ENCODE measurements at regions not wholly inside any gene's neighbourhood (a gene's known extent, or its start where the extent isn't known, plus 50 kb on each side); places are given as distances from the start of the nearest gene placed in this dataset.

DNA sequence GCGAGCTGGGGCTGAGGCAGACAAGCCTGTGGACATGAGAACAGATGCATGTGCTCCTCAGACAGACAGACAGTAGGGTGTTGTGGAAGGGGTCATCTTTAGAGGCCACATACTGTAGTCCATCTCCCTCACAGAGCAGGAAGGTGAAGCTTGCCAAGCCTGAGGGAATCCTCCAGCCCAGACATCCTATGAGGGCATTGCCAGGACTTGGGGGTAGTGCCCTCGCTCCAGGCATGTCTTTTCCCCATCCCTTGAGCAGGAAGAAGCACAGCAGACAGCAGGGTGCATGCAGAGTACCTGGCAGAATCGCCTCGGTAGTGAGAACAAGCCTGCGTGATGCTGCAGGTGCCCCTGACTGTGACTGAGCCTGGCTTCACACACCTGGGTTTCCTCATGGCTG, 66.5 kb upstream of the CLDN5 start:
- TF ChIP-seq, protein P1, sequence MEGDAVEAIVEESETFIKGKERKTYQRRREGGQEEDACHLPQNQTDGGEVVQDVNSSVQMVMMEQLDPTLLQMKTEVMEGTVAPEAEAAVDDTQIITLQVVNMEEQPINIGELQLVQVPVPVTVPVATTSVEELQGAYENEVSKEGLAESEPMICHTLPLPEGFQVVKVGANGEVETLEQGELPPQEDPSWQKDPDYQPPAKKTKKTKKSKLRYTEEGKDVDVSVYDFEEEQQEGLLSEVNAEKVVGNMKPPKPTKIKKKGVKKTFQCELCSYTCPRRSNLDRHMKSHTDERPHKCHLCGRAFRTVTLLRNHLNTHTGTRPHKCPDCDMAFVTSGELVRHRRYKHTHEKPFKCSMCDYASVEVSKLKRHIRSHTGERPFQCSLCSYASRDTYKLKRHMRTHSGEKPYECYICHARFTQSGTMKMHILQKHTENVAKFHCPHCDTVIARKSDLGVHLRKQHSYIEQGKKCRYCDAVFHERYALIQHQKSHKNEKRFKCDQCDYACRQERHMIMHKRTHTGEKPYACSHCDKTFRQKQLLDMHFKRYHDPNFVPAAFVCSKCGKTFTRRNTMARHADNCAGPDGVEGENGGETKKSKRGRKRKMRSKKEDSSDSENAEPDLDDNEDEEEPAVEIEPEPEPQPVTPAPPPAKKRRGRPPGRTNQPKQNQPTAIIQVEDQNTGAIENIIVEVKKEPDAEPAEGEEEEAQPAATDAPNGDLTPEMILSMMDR (IDR thresholded peaks at IDR 0.05) = no peak
- Mint-ChIP-seq H3K27me3 (ENCODE audit: low read depth in 2 of 2) (no peaks in the 10 kb centered on the region), H3K27ac (no peak overlapping the region), H3K9me3 (no peaks in the 10 kb centered on the region), H3K36me3 (no peaks in the 10 kb centered on the region), H3K4me1 (no peaks in the 10 kb centered on the region), H3K4me3 (no peak overlapping the region)
- Histone ChIP-seq H3K9me3 (ENCODE audit: control insufficient read depth, insufficient read depth, low read length) (no peaks in the 10 kb centered on the region), H3K36me3 (ENCODE audit: control insufficient read depth, insufficient read depth, low read length) (no peaks in the 10 kb centered on the region), H3K27me3 (ENCODE audit: control insufficient read depth, insufficient read depth, low read length) (no peaks in the 10 kb centered on the region), H3K4me3 (ENCODE audit: low read length) (no peak overlapping the region), H3K4me1 (ENCODE audit: control insufficient read depth, insufficient read depth, low read length) (no peaks in the 10 kb centered on the region), H3K27ac (ENCODE audit: low read length) (no peak overlapping the region)
- intact Hi-C loops (cut with micrococcal nuclease) = no loop called here
- no peak for DNase-seq
- WGBS (ENCODE audit: insufficient coverage) = 91% methylated on average over 5 of the region's 5 CpGs
- ATAC-seq = no peak

DNA sequence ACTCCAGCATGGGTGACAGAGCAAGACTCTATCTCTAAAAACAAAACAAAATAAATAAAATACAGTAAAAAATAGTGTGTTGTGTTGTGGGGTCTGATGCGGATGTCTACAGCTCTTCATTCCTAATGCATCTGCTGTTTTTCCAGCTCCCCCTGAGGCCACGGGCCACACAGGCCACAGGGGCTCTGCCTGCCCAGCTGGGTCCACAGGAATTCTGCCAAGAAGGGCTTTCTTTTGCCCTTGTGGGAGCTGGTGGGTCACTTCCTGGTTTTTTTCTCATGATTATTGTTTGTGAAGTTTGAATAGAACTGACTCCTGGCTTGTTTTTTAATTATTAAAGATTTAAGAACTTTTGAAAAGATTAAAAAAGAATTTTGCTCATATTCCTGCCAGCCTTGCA, 67.4 kb upstream of the CLDN5 start:
- TF ChIP-seq, protein P1 (IDR thresholded peaks at IDR 0.05) = no peak
- no peaks in the 10 kb centered on the region for H3K9me3 ChIP-seq (ENCODE audit: control insufficient read depth, insufficient read depth, low read length)
- DNase-seq (no peak), ATAC-seq (no peak)
- Mint-ChIP-seq H3K36me3 (no peaks in the 10 kb centered on the region), H3K4me1 (no peaks in the 10 kb centered on the region), H3K27me3 (ENCODE audit: low read depth in 2 of 2) (no peaks in the 10 kb centered on the region), H3K27ac (no peak overlapping the region), H3K9me3 (no peaks in the 10 kb centered on the region), H3K4me3 (no peak overlapping the region)
- intact Hi-C loops (cut with micrococcal nuclease) = no loop called here
- no peaks in the 10 kb centered on the region for H3K27me3 ChIP-seq (ENCODE audit: control insufficient read depth, insufficient read depth, low read length)
- H3K4me3 ChIP-seq (ENCODE audit: low read length) = no peak overlapping the region
- H3K27ac ChIP-seq (ENCODE audit: low read length) = no peak overlapping the region
- WGBS (ENCODE audit: insufficient coverage) = 88% methylated on average over 2 of the region's 2 CpGs
- H3K36me3 ChIP-seq (ENCODE audit: control insufficient read depth, insufficient read depth, low read length) = no peaks in the 10 kb centered on the region
- no peaks in the 10 kb centered on the region for H3K4me1 ChIP-seq (ENCODE audit: control insufficient read depth, insufficient read depth, low read length)

DNA sequence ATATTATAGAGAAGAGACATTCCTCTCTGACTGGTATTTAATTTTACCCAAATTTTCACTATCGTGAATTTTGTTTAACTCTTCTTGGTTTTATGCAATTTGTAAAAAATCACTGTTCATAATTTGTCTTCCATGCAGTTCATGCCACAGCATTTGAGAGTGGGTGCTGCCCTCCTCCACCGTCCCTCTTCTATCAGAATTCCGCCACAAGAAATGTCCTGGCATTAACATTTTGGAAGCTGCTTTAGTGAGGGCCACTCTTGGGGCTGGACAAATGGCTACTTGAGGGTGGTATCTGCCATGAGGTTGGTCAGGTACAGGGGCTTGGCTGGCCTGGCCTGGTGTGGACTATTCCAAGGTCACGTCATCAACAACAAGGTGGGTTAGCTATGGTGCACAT, 68.3 kb upstream of the CLDN5 start:
- Mint-ChIP-seq H3K9me3 (no peaks in the 10 kb centered on the region), H3K36me3 (no peaks in the 10 kb centered on the region), H3K4me3 (no peak overlapping the region), H3K4me1 (no peaks in the 10 kb centered on the region), H3K27me3 (ENCODE audit: low read depth in 2 of 2) (no peaks in the 10 kb centered on the region), H3K27ac (no peak overlapping the region)
- intact Hi-C loops (cut with micrococcal nuclease) = no loop called here
- Histone ChIP-seq H3K4me3 (ENCODE audit: low read length) (no peak overlapping the region), H3K27me3 (ENCODE audit: control insufficient read depth, insufficient read depth, low read length) (no peaks in the 10 kb centered on the region), H3K27ac (ENCODE audit: low read length) (no peak overlapping the region), H3K4me1 (ENCODE audit: control insufficient read depth, insufficient read depth, low read length) (peaks cover 5% of the 10 kb centered on the region), H3K36me3 (ENCODE audit: control insufficient read depth, insufficient read depth, low read length) (no peaks in the 10 kb centered on the region), H3K9me3 (ENCODE audit: control insufficient read depth, insufficient read depth, low read length) (no peaks in the 10 kb centered on the region)
- ATAC-seq (no peak), DNase-seq (no peak)
- WGBS (ENCODE audit: insufficient coverage) = 96% methylated on average over 4 of the region's 4 CpGs
- TF ChIP-seq, protein P1 (IDR thresholded peaks at IDR 0.05) = no peak

GRCh38 chr22:19593991-19594569, 69.9 kb upstream of the CLDN5 start:
- no peak overlapping the region for H3K4me3 Mint-ChIP-seq
- no peaks in the 10 kb centered on the region for H3K9me3 Mint-ChIP-seq
- H3K36me3 ChIP-seq (ENCODE audit: control insufficient read depth, insufficient read depth, low read length) = no peaks in the 10 kb centered on the region
- H3K4me3 ChIP-seq (ENCODE audit: low read length) = no peak overlapping the region
- WGBS (ENCODE audit: insufficient coverage) = 81% methylated on average over 6 of the region's 7 CpGs
- no peak overlapping the region for H3K27ac ChIP-seq (ENCODE audit: low read length)
- ATAC-seq (no peak), DNase-seq (no peak)
- intact Hi-C loops (cut with micrococcal nuclease) = no loop called here
- H3K4me1 Mint-ChIP-seq = peaks cover 0 to 3% of the 10 kb centered on the region in 2 donors
- no peaks in the 10 kb centered on the region for H3K27me3 Mint-ChIP-seq (ENCODE audit: low read depth in 2 of 2)
- TF ChIP-seq, protein P1 (IDR thresholded peaks at IDR 0.05) = no peak
- H3K27me3 ChIP-seq (ENCODE audit: control insufficient read depth, insufficient read depth, low read length) = no peaks in the 10 kb centered on the region
- H3K36me3 Mint-ChIP-seq = no peaks in the 10 kb centered on the region
- H3K9me3 ChIP-seq (ENCODE audit: control insufficient read depth, insufficient read depth, low read length) = no peaks in the 10 kb centered on the region
- peaks cover 13% of the 10 kb centered on the region for H3K4me1 ChIP-seq (ENCODE audit: control insufficient read depth, insufficient read depth, low read length)
- H3K27ac Mint-ChIP-seq = no peak overlapping the region

Data from natural killer cell (primary cell).